Keratinocyte (primary cell): ENCODE measurements at regions not wholly inside any gene's neighbourhood (a gene's known extent, or its start where the extent isn't known, plus 50 kb on each side); places are given as distances from the start of the nearest gene placed in this dataset.

ENCODE experiments used
- EZH2 ChIP-seq: IDR thresholded peaks from one replicate; pipeline ENCODE4 v1.6.1; 2012; ENCODE audit warnings: inconsistent platforms, mild to moderate bottlenecking, low read length, moderate library complexity
- TF ChIP-seq, protein P1 (sequence below), 3 experiments: IDR thresholded peaks in 1 of 3; conservative IDR thresholded peaks in 1 of 3; optimal IDR thresholded peaks in 1 of 3; 2 replicates in 2 of 3; 3 replicates in 1 of 3; pipeline versions ENCODE3 to v1.5.1; 2011; ENCODE audit warnings: low read length in 3 of 3, mild to moderate bottlenecking in 3 of 3, moderate library complexity in 2 of 3, control low read depth in 1 of 3, inconsistent platforms in 1 of 3; ENCODE audit not compliant: insufficient read depth in 2 of 3; ENCODE audit errors: extremely low read depth in 1 of 3

DNA sequence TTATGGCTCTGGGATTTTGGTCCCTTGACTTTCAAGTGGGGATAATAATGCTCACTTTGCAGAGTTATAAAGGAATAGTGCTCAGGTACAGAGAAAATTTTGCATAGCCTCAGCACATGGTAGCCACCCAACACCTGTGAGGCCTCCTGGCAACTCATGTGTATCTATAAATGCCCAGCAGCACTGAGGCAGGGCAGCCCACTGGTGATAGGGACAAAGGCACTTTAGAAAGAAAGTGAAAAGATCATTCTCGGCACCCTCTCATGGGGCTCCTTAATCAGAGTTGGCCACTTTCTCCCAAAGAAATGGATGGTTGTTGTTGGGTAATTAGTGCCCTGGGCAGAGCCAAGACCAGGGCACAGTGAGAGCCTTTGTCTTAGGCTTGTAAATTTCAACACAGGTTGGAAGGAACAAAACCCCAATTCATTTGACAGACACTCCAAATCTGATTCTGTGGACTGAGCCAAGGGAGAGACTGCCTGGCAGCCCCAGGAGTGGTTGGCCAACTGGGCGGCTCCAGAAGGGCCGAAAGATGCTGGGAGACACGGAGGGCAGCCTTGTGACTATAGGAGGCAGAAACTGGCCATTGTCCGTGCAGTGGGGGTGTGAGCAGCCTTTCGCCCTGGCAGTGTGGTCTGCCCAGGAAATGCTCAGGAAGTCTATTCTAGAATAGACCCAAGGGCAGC, 213.2 kb upstream of the RGMA start:
- TF ChIP-seq, protein P1, sequence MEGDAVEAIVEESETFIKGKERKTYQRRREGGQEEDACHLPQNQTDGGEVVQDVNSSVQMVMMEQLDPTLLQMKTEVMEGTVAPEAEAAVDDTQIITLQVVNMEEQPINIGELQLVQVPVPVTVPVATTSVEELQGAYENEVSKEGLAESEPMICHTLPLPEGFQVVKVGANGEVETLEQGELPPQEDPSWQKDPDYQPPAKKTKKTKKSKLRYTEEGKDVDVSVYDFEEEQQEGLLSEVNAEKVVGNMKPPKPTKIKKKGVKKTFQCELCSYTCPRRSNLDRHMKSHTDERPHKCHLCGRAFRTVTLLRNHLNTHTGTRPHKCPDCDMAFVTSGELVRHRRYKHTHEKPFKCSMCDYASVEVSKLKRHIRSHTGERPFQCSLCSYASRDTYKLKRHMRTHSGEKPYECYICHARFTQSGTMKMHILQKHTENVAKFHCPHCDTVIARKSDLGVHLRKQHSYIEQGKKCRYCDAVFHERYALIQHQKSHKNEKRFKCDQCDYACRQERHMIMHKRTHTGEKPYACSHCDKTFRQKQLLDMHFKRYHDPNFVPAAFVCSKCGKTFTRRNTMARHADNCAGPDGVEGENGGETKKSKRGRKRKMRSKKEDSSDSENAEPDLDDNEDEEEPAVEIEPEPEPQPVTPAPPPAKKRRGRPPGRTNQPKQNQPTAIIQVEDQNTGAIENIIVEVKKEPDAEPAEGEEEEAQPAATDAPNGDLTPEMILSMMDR (optimal IDR thresholded peaks at IDR 0.05 in 1 of 3, IDR thresholded peaks at IDR 0.05 in 1 of 3, conservative IDR thresholded peaks at IDR 0.05 in 1 of 3; ENCODE audit: extremely low read depth in 1 of 3, insufficient read depth in 2 of 3, low read length in 3 of 3), result no peak
- TF ChIP-seq EZH2, result no peak
